T-helper 2 cell (primary cell): ENCODE measurements at regions not wholly inside any gene's neighbourhood (a gene's known extent, or its start where the extent isn't known, plus 50 kb on each side); places are given as distances from the start of the nearest gene placed in this dataset.

ENCODE experiments used
- DNase-seq, 5 experiments: peaks; one replicate each; pipeline versions ENCODE4 v3.0.0 to v3.0.0-alpha.2; 2012 to 2022

DNA sequence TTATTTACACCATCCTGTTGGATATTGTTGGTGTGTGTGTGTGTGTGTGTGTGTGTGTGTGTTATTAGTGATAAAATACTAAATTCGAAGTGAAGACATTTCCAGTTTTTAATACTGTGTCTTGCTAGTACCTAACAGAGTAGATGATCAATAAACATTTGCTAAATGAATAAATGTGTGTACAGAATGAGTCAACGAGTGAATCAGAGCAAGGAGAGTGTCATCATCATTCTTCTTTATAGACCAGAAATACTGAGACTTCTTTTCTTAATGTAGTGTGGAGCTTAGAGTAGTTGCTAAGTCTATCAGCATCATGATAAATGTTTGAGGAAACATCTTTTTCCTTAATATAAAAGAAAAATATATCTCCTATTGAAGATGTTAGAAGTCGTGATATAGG lies 169.7 kb upstream of the SATB2 start:
- DNase-seq, result no peak

DNA sequence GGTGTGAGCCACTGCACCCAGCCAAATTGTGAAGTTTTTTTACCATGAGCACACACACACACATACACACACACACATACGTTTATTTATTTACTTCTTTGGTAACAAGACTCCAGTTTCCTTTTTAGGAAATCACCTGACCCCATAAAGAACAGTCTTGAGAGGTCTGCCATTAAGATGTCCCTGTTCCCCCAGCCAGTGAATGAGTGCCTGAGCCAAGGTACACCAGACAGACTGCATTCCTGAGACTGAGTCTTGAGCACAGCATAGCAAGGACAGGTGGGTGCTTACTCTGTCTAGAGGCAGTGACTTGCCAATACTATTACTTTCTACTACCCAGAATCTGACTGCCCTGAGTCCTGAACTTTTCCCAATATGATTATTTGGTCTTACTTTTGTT lies 167.2 kb upstream of the SATB2 start:
- no peak for DNase-seq

DNA sequence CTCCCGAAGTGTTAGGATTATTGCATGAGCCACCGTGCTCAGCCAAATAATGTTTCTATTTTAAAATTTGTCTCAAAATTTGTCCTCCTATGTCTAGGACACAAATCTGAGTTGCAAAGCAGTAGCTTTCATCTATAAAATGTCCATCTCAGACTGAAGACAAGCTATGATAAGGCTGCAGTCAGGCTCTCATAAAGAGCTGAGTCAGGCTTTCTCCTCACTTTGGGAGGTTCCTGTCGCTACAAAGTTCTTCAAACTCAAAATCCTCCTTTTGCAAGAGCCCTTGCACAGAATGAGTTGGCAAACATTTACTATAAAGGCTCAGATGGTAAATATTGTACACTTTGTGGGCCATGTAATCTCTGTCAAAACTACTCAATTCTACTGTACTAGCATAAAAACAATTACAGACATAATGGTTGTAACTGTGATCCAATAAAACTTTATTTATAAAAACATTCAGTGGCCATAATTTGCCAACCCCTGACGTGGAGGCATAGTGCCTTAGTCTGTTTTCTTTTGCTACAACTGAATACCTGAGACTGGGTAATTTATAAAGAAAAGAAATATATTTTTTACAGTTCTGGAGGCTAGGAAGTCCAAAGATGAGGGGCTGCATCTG lies 154.9 kb upstream of the SATB2 start:
- no peak for DNase-seq

DNA sequence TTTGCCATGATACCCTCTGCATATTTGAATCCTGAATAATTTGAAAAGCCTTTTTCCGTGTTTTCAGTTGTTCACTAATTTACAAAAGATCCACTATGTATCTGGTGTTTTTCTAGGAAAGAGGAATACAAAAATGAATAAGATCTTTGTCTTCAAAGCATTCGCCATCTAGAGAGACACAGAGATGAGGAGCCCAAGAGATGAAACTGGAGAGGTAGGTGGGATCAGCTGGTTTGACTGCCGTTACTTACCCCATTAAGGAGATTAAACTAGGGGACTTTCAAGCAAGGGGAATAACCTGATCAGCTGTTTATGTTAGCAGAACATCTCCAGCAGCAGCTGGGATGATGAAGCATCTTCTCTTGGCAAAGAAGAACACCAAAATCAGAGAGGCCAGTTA lies 150.2 kb upstream of the SATB2 start:
- no peak for DNase-seq

DNA sequence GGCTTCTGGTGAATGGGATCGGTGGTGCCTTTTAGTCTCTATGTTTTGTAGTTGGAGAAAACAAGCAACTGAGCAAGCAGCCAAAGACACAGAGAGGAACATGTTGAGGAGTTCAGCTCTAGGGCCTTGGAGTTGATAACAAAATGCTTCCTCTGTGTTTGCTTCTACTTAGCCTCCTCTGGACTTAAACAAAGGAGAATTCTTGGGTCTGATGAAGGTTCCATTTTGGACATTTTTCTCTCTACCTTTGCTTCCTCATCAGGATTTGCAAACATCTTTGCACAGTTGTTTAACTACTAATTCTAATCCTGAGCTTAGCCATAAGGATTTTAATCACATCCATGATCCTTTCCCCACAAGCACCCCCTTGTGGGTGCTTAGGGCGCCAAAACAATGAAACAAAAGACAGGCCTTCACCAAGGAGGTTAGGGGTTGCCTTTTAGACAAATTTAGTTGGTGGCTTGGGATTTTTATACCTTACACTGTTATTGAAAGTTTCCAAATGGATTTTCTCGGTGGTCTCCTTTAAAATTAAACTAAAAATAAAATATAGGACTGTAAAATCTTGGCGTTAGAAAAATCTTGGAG lies 148.5 kb upstream of the SATB2 start:
- DNase-seq, result no peak

DNA sequence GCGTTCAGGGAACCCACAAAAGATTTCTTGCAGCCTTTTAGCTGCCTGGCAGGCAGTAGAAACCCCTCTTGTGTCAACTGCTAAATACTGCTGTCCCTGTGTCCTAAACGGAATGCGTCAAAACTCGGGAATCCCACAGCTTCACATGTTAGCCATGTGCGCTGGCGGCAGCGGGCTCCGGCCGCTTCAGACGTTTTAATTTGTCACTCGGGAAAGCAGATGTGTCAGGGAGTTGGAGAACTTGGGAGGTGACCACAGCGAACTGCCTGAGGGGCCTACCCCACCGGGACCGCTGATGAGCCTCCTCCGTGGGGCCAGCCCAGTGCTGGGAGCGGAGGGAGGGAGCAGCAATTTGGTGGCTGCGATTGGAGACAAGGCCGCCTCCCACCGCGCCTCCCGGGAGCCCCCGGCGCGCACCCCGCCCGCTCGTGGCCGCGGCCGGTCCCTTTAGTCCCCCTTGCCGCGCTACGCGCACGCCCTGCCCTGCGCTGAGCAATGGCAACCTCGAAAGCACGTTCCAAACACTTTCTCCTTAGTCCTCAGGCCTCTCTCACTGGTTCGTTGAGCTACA lies 146.1 kb upstream of the SATB2 start:
- no peak for DNase-seq

DNA sequence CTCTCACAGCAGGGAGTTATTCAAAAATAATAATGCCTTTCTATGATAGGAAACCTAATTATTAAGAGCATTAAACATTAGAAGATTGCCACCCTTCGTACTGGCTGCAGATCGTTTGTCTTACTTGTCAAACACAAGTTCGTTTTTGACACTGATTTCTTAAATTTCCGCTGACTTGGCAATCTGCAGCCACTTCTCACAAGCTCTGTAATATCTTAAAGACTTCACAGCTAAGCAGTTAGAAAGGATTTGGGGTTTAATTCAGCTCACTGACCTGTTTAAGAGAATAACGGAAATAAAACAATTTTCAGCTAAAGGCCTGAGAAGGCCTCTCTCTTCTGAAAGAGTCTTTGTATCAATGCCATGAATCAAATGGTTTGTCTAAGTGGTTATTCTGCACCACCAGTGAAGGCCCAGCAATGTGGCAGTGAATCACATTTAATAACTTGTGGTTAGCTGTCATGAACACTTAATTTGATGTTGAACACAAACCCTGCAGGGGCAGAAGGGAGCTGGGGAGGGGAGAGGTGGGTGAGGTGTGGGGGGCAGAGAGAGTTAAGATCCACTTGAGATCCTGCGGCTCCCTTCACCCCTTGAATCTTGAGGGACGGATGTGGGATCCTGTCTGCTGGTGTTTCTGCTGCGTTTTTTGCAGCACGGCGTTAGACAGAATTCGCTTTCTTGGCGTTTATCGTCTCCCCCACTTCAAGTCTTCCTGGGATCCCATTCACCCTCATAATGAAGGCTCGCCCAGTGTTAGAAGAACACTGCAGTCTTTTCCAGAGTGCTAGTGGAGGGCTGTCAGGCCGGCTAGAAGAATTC lies 145.4 kb upstream of the SATB2 start:
- no peak for DNase-seq

DNA sequence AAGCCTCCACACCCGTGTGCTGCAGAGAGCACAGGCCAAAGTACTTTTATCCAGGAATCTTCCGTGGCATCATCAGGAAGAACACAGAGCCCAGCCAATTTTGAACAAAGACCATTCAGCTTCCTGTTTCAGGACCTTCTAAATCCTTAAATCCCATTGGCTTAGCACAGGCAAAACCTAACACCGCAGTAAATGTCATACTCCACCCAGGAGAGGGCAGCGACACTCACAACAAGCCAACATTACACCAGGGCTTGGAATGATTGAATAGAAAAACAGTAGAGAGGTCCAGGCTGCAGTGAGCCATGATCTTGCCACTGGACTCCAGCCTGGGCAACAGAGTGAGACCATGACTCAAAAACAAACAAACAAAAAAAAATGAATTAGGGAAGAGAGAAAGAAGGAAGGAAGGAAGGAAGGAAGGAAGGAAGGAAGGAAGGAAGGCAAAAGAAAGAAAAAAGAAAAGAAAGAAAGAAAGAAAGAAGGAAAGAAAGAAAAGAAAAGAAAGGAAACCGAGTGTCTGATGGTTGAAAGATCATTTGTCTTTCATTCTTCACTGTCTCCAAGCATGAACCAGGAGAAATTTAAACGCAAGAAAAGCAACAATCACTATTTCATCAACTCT lies 144.6 kb upstream of the SATB2 start:
- DNase-seq, result no peak

DNA sequence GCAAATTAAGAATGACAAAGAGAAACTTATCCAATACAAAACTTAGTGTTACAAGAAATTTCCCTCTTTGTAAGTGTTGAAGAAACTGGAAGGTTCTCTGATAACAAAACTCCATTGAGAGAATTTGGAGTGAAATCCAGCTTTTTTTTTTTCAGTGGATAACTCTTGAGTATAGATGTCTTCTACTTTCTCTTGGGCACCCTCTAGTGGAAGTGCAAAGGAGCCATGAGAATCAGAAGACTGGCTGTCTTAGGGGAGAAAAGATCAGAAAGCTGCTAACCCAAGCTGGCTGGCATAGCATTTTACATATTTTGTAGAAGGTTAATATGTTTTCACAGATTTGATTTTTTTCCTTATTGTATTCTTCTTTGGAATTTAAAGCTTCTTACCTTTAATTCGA lies 138.8 kb upstream of the SATB2 start:
- DNase-seq, result peak in 1 of 5 experiments; percentile 17

DNA sequence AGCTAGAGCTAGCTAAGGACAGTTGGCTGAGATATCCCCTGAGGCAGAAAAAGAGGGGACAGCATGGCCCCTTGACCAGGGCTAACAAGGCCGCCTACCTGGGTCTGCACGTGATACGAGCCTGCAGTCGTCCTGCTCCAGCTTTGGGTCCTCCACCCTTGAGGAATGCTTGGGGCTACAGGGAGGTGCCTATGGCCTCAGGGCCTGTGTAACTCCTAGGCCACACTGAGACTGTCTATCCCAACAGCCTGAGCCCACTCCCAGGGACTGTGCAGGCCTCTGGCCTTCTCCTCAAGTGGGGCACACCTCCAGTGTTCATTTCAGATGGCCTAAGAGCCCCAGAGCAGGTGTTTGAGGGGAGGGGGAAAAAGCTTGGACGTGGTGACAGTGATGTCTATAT lies 136.7 kb upstream of the SATB2 start:
- no peak for DNase-seq

DNA sequence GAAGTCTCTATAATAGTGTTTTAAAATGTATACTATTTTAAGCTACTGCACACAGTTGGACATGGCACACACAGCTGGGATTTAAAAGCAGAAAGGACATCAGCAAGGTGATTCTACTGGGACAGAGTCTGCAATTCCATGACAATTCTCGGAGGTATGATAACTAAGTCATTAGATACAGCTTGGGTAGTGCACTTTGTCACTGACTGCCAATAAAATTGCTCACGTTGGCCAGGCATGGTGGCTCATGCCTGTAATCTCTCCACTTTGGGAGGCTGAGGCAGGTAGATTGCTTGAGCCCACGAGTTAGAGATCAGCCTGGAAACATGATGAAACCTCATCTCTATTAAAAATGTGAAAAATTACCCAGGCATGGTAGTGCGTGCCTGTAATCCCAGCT lies 134.1 kb upstream of the SATB2 start:
- no peak for DNase-seq

DNA sequence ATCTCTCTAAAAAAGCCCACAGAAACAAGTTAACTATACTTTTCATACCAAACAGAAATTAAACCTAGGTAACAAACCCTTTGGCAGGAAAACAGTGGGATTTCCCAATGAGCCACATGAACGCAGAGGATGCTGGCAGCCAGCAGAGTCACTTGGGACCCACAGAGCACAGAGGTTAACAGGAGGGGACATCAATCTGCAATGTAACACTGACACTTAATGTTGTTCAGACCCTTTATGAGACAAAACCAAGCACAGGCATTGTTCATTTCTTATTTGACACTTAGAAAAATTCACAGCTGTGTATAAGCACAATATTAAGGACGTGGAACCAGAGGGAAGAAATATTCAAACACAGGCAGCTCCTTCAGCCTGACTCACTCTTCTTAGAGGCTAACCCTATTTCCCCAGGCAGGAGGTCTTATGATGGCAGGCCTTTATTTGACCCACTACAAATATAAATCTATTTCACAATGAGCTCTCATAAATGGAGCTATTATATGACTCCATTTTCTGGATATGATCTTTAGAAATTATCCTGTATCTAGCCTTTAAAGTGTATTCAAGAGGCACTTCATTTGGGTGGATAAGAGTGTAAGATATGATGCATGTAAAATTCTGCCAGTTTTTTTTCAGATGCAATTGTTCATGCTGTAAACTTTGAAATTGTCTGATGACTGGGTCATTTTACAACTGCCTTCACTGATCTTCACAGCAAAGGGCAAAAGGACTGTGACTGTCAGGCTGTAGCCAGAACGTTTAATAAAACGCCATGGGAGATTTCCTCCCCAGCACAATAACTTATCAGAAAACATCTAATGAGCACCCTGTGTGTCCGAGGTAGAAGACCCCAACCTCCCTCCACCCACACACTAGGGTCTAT lies 132.8 kb upstream of the SATB2 start:
- DNase-seq, result no peak

DNA sequence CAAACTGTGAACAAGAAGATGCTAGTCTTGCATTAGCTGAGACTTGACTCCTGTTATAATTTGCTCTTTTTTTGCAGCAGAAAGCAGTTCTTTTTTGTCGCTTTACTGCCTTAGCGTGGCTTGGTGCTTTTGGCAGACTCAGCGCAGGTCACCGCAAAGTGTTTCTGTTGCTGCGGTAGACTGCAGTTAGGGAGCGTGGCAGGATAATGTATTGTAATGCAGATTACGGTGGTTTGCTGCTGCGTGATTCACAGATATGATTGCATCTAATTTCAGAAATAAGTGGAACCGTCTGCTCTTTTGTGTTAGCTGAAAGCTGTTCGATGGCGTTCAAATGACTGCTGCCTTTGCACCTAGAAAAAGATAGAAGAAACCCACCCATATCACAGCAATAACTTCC lies 131.6 kb upstream of the SATB2 start:
- peak in 1 of 5 experiments; percentile 1 for DNase-seq

DNA sequence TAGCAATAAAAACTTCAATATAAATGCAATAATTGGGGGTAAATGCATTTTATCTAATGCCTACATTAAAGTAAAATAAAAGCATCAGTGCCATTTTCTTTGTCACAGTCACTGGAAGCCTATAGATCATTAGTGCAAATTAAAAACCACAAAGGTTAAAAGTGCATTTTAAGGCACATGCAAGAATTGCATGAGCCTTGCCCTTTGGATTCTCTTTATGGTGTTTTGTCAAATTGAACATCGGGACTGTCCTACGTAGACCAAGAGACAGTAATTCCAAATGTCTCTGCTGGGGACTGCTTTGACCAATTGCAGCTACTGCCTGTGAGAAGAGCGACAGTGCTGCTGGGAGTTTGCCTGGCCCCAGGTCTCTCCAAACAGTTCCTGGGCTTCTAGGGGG lies 130.3 kb upstream of the SATB2 start:
- DNase-seq, result no peak

DNA sequence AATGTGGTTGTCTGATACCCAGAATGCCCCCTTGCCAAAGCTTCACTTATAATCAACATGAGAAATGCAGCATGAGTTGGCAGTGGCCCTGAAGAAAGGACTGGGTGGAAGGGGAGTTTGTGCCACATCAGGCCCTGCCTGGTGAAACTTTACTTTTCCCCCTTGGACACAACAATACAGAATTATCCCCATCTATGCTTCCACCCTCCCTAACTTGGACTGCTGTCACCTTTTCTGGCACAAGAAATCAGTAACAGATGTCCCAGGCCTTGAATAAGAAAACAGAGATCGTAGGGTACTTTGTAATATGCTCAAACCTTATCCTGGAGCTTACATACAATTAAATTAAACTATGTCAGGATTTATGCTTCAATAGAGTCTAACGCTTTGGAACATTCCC lies 128.9 kb upstream of the SATB2 start:
- DNase-seq, result no peak

DNA sequence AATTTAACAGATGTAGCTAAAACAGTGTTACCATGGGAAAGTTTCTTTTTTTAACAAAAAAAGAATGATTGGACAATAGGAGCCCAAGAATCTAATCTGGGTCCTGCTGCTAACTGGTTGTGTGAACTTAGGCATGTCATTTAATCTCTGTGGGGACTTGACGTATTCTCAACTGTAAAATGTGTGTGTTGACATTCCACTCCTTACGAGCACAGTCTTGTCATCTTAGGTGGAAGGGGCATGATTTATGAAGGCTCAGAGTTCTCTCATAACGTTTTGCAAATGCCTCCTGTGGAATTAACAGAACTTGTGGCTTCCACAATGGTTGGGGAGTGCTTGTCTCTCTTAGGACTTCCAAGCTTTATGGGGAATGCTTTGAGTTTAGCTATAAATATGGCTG lies 125.9 kb upstream of the SATB2 start:
- DNase-seq, result no peak

DNA sequence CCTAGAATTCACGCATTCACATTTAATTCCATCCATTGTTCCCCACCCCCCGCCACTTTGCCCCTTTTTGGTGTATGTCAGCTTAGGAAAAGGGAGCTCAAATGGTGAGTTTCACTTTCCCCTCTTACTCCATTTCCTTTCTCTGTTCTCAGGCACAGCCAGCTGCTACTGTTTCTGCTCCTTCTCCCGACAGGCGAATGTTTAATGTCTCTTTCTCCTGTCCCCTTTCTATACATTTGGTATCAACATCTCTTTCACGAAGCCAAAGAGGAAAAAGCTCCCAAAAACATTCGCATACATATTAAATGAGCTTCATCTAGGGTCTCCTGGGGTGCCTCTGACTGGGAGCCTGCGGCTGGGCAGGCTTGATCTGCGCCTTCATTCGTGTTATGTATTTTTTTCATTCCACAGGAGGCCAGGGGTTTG lies 124.2 kb upstream of the SATB2 start:
- DNase-seq, result no peak

DNA sequence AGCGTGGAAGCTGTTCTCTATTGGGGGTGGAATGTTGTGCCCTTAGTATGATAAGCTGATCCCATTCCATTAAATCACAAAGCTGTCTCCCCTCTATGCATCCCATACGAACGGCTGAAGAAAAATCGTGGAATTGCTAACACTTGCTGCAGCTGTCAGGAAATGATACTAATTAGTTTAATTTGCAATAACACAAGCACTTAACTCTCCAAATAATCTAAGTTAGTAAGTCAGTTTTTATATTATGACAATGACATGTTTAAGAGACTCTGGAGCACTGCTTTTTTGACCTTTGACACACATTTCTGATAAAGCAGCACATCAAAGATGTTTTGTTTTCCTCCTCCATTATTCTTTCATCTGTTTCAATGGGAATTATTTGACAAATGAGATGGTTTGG lies 123.7 kb upstream of the SATB2 start:
- DNase-seq, result no peak

DNA sequence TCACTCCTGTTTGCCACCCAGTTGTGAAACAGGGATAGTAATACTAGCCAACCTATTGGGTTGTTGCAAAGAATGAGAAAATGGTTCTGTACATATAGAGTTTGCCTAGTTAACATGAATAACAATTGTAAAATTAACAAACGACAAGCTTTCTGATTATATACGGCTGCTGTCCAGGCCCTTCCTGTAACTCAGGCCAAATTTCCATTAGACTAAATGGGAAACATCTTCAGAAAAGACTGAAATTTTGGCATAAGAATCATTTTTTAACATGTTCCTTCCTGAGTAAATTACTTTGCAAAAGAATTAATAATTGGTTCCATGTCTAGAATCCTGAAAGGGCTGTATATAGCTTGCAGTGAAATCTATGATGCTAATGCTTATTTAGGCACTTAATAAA lies 117.7 kb upstream of the SATB2 start:
- DNase-seq, result no peak

DNA sequence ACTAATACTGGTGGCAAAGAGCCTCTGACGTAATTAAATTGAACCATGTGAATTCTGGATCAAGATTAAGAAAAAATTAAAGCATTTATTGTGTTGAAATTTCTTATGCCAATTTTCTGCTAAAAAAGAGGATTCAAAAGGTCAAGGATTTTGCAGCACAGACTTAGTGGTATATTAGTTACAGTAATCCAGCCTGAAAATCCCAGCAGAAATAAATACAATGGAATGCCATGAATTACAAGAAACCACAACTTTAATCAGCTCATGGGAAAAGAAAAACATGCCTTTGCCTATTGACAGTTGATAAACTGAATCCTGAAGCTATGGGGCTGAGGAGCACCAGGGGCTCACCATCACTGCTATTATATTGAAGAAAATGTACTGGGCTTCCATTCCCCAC lies 114.8 kb upstream of the SATB2 start:
- DNase-seq, result no peak

DNA sequence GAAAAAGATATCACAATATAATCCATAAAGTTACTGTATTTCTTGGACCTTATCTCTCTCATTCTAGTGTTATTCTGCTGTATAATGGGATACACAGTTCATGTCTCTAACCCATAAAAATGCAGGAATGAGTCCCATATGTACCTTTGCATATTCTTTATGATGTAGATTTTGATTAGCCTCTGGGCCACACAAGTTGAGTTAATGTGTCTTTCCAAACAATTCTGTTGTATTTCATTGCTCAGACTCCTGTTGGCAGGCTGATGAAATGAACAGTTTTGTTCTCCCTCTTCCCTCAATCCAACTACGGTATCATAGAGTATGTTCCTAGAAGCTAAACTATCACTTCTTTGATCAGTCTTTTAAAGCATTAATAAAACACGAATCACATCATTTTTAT lies 113.2 kb upstream of the SATB2 start:
- DNase-seq, result no peak

DNA sequence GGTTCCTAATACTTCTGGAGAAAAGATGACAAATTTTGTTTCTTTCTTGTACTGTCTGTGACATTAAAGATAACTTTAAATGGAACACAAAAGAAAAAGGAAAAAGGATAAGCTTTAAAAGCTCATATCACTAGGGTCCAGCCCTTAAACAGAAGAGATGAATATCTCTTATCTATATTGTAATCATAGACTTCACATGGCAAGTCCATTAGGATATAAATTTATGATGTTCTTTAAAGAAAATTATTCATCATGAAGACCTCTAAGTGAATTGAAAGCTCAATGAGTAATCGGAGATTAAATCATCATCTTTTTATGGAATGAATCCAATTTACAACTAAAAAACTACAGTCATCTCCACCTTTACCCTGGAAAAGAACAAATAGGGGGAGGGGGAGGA lies 111.6 kb upstream of the SATB2 start:
- DNase-seq, result no peak
